Pancreas (tissue), 10 donors: ENCODE measurements at regions not wholly inside any gene's neighbourhood (a gene's known extent, or its start where the extent isn't known, plus 50 kb on each side); places are given as distances from the start of the nearest gene placed in this dataset.

Source experiments
- ATAC-seq, 4 donors: fragments of 200-7000 bp; cut with Tn5 transposase; one replicate each; pipeline versions ENCODE4 v1.8.0 to v1.9.1; 2020; ENCODE audit warnings: mild to moderate bottlenecking in 4 of 4, moderate library complexity in 4 of 4
- DNase-seq, 6 donors: peaks; one replicate each; pipeline ENCODE4 v3.0.0-alpha.2; 2020
- FAIRE-seq: peaks from 2 replicates; lab custom pipeline; 2012; peaks lifted over from hg19 to GRCh38; lab: Jason Lieb, UNC
- H3K27ac ChIP-seq, 4 donors: fragments of 200-600 bp; sonication (generic); 1 replicate in 3 of 4; 2 replicates in 1 of 4; pipeline versions ENCODE4 v1.5.0 to v1.8.0; 2020
- H3K27me3 ChIP-seq, 4 donors: fragments of 200-600 bp; one replicate each; pipeline ENCODE4 v1.8.0; 2021
- H3K36me3 ChIP-seq, 3 donors: fragments of 200-600 bp; sonication (generic) in 1 of 3; one replicate each; pipeline versions ENCODE4 v1.5.0 to v1.8.0; 2020 to 2021
- H3K4me1 ChIP-seq, 3 donors: fragments of 200-600 bp; one replicate each; pipeline ENCODE4 v1.8.0; 2021
- H3K4me3 ChIP-seq, 4 donors: fragments of 200-600 bp; sonication (generic) in 2 of 4; one replicate each; pipeline versions ENCODE4 v1.5.0 to v1.8.0; 2020 to 2021
- H3K9me3 ChIP-seq, 4 donors: fragments of 200-600 bp; one replicate each; pipeline ENCODE4 v1.8.0; 2021
- WGBS, 2 donors: extraction: QIAGEN DNeasy Blood & Tissue Kit; methylation state at CpG; one replicate each; pipeline ENCODE4 v1.1.7; 2013; 5-methylcytosine and 5-hydroxymethylcytosine counted together
- intact Hi-C, 3 donors: fragments of 100-400 bp; cut with DNase I; formaldehyde crosslinking; loops; one replicate each; pipeline versions ENCODE4 v1.11.1 to v1.14.2; 2022
- TF ChIP-seq, protein P1 (sequence below), 4 donors: fragments of 200-600 bp; sonication (generic) in 3 of 4; IDR thresholded peaks; one replicate each; pipeline versions ENCODE4 v1.5.0 to v1.8.0; 2021; ENCODE audit warnings: antibody characterized with exemption in 4 of 4
- donor health status: healthy with polysubstance abuse.
- donor health status: DM: no; HTN: no; CAD: no; lungs with moderate emphysema.
- donor health status: DM: no; HTN: no; CAD: no.
- donor health status: control.
- donor health status: control.
- donor health status: Bipolar disorder and iron deficiency.
- donor health status: DM: yes; HTN: yes; CAD: no.
- donor health status: DM: no; HTN: no; CAD: no.
- donor health status: DM: no; HTN: no; CAD: no.
- donor health status: DM: yes; HTN: yes; CAD: no.

GRCh38 chr11:22556381-22556780 lies 69.2 kb downstream of the FANCF start:
- Histone ChIP-seq H3K27ac (no peak overlapping the region), H3K9me3 (no peaks in the 10 kb centered on the region), H3K36me3 (no peaks in the 10 kb centered on the region), H3K27me3 (no peaks in the 10 kb centered on the region), H3K4me1 (no peaks in the 10 kb centered on the region), H3K4me3 (no peak overlapping the region)
- no peak for FAIRE-seq
- ATAC-seq, result no peak
- DNase-seq, result no peak
- 84 to 90% methylated on average over 2 of the region's 2 CpGs for WGBS, 2 donors
- TF ChIP-seq, protein P1, sequence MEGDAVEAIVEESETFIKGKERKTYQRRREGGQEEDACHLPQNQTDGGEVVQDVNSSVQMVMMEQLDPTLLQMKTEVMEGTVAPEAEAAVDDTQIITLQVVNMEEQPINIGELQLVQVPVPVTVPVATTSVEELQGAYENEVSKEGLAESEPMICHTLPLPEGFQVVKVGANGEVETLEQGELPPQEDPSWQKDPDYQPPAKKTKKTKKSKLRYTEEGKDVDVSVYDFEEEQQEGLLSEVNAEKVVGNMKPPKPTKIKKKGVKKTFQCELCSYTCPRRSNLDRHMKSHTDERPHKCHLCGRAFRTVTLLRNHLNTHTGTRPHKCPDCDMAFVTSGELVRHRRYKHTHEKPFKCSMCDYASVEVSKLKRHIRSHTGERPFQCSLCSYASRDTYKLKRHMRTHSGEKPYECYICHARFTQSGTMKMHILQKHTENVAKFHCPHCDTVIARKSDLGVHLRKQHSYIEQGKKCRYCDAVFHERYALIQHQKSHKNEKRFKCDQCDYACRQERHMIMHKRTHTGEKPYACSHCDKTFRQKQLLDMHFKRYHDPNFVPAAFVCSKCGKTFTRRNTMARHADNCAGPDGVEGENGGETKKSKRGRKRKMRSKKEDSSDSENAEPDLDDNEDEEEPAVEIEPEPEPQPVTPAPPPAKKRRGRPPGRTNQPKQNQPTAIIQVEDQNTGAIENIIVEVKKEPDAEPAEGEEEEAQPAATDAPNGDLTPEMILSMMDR (IDR thresholded peaks at IDR 0.05), result no peak
- intact Hi-C loops, result no loop called here

DNA sequence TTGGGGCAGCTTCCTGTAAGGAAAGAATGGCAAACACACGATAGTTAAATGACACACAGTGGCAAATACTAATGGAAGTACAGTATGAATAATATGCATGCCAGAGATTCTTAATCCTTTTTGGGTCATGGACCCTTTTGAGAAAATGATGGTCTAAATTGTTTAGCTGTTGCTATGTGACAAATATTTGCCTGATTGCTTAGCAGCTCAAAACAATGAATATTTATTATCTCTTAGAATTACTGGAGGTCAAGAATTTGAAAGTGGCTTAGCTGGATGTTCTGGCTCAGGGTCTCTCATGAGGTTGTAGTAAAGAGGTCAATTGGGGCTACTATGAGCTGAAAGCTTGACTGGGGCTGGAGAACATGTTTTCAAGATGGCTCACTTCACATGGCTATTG lies 69.7 kb downstream of the FANCF start:
- H3K9me3 ChIP-seq, result no peaks in the 10 kb centered on the region
- ATAC-seq, result no peak
- intact Hi-C loops, result no loop called here

GRCh38 chr11:22554221-22554620 lies 71.4 kb downstream of the FANCF start:
- H3K27me3 ChIP-seq, result no peaks in the 10 kb centered on the region
- no peak for FAIRE-seq
- no peak for ATAC-seq
- H3K4me1 ChIP-seq, result no peaks in the 10 kb centered on the region
- H3K27ac ChIP-seq, result no peak overlapping the region
- H3K4me3 ChIP-seq, result no peak overlapping the region
- no peaks in the 10 kb centered on the region for H3K36me3 ChIP-seq
- no peaks in the 10 kb centered on the region for H3K9me3 ChIP-seq
- 25 to 58% methylated on average over 1 of the region's 1 CpG for WGBS, 2 donors
- TF ChIP-seq, protein P1 (IDR thresholded peaks at IDR 0.05), result no peak
- DNase-seq, result no peak
- intact Hi-C loops, result no loop called here

More for the DNA sequence above, 69.7 kb downstream of the FANCF start:
- WGBS, 2 donors, result 81% methylated on average over 1 of the region's 1 CpG
- Histone ChIP-seq H3K4me1 (no peaks in the 10 kb centered on the region), H3K4me3 (no peak overlapping the region), H3K27ac (no peak overlapping the region), H3K36me3 (no peaks in the 10 kb centered on the region), H3K27me3 (no peaks in the 10 kb centered on the region)
- FAIRE-seq (no peak), DNase-seq (no peak)
- TF ChIP-seq, protein P1 (IDR thresholded peaks at IDR 0.05), result no peak

DNA sequence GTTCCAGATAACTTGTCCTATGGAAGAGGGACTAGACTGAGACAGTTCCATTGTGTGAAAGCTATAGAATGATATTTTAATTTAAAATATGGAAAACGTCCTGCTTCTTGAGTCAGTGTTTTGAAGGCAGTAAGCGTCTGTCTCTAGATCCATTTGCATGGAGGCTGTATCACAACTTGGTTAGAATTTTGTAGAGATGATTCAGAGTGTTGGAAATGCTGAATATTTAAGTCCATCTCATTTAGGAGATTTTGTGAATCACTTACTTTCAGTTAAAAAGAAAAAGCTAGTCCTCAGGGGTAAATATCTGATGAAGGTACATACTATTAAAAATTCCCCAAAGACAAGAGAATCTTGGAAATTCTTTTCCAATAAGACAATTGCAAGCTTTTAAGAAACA lies 72.7 kb downstream of the FANCF start:
- no peak overlapping the region for H3K27ac ChIP-seq
- no peak for DNase-seq
- H3K36me3 ChIP-seq, result no peaks in the 10 kb centered on the region
- H3K27me3 ChIP-seq, result no peaks in the 10 kb centered on the region
- no peak for ATAC-seq
- no peak for FAIRE-seq
- H3K4me1 ChIP-seq, result no peaks in the 10 kb centered on the region
- TF ChIP-seq, protein P1 (IDR thresholded peaks at IDR 0.05), result no peak
- H3K4me3 ChIP-seq, result no peak overlapping the region
- no peaks in the 10 kb centered on the region for H3K9me3 ChIP-seq
- 64 to 76% methylated on average over 2 of the region's 2 CpGs for WGBS, 2 donors
- intact Hi-C loops, result no loop called here

GRCh38 chr11:22546746-22547145 lies 78.9 kb downstream of the FANCF start:
- no peak for DNase-seq
- no peaks in the 10 kb centered on the region for H3K9me3 ChIP-seq
- H3K4me1 ChIP-seq, result no peaks in the 10 kb centered on the region
- no peak overlapping the region for H3K27ac ChIP-seq
- intact Hi-C loops, result no loop called here
- no peak for FAIRE-seq
- no peaks in the 10 kb centered on the region for H3K36me3 ChIP-seq
- TF ChIP-seq, protein P1 (IDR thresholded peaks at IDR 0.05), result no peak
- no peak overlapping the region for H3K4me3 ChIP-seq
- no peak for ATAC-seq
- no peaks in the 10 kb centered on the region for H3K27me3 ChIP-seq
- WGBS, 2 donors, result 77 to 83% methylated on average over 1 of the region's 1 CpG
